ENCODE measurements at regions not wholly inside any gene's neighbourhood (a gene's known extent, or its start where the extent isn't known, plus 50 kb on each side); places are given as distances from the start of the nearest gene placed in this dataset.

DNA sequence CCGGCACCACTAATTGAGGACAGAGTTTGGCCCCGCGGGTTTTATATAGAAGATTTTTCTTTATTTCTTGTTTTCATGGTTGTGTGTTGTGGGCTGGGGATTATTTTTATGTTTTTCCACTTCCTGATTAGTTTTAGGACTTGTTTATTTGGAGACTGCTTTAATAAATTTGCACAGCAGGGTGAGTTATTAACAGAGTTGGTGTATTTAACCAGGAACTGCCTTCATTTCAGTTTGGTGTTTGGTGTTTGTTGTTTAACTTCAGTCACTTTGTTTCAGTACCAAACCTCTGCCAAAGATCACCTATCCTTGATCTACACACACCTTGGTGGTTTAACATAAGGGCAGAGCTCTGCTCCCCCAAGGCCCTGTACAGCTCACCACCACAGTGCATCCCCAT, 103.5 kb upstream of the LMO4 start:
- Histone ChIP-seq H3K4me1 (ENCODE audit: control insufficient read depth in 1 of 2, insufficient read depth in 2 of 2, low read length in 2 of 2) (peaks cover 8% of the 10 kb centered on the region in 2 donors), H3K4me2 (replicated peaks; ENCODE audit: extremely low read depth, low read length, poor library complexity, severe bottlenecking) (no peak overlapping the region), H3K9me3 (replicated peaks in 1 of 2; ENCODE audit: control insufficient read depth in 1 of 2, insufficient read depth in 1 of 2, low read length in 2 of 2) (no peaks in the 10 kb centered on the region), H4K20me1 (ENCODE audit: insufficient read depth, low read length) (no peaks in the 10 kb centered on the region), H3K79me2 (ENCODE audit: insufficient read depth, low read length) (no peaks in the 10 kb centered on the region), H3K27ac (ENCODE audit: low read depth in 1 of 2, low read length in 2 of 2) (no peak overlapping the region), H3K9ac (ENCODE audit: insufficient read depth, low read length, poor library complexity, severe bottlenecking) (no peak overlapping the region), H2AFZ (ENCODE audit: insufficient read depth, low read depth, low read length, poor library complexity, severe bottlenecking) (no peak overlapping the region), H3K4me3 (replicated peaks in 1 of 3; ENCODE audit: low read depth in 2 of 3, low read length in 3 of 3) (no peak overlapping the region), H3K27me3 (ENCODE audit: control insufficient read depth in 2 of 2, insufficient read depth in 2 of 2, low read length in 2 of 2) (peaks cover 0 to 1% of the 10 kb centered on the region in 2 donors), H3K36me3 (replicated peaks in 1 of 2; ENCODE audit: control insufficient read depth in 1 of 2, insufficient read depth in 2 of 2, low read length in 2 of 2) (no peaks in the 10 kb centered on the region)
- TF ChIP-seq, protein P1, sequence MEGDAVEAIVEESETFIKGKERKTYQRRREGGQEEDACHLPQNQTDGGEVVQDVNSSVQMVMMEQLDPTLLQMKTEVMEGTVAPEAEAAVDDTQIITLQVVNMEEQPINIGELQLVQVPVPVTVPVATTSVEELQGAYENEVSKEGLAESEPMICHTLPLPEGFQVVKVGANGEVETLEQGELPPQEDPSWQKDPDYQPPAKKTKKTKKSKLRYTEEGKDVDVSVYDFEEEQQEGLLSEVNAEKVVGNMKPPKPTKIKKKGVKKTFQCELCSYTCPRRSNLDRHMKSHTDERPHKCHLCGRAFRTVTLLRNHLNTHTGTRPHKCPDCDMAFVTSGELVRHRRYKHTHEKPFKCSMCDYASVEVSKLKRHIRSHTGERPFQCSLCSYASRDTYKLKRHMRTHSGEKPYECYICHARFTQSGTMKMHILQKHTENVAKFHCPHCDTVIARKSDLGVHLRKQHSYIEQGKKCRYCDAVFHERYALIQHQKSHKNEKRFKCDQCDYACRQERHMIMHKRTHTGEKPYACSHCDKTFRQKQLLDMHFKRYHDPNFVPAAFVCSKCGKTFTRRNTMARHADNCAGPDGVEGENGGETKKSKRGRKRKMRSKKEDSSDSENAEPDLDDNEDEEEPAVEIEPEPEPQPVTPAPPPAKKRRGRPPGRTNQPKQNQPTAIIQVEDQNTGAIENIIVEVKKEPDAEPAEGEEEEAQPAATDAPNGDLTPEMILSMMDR (IDR thresholded peaks at IDR 0.05), result no peak
- peaks cover 0 to 2% of the 10 kb centered on the region in 2 donors for H3K36me3 Mint-ChIP-seq
- H3K27ac Mint-ChIP-seq, result peak overlapping the region in 1 of 7 donors; percentile 39
- H3K27me3 Mint-ChIP-seq (ENCODE audit: low read depth in 3 of 3), result peaks cover 3 to 10% (median 10%) of the 10 kb centered on the region in 3 donors
- WGBS (ENCODE audit: insufficient coverage), result no CpG with 5 or more reads among the region's 3 CpGs
- no peak for DNase-seq
- intact Hi-C loops (cut with micrococcal nuclease), result no loop called here
- H3K4me1 Mint-ChIP-seq, result peaks cover 9% of the 10 kb centered on the region
- no peak overlapping the region for H3K4me3 Mint-ChIP-seq
- peaks cover 0 to 5% (median 0%) of the 10 kb centered on the region in 7 donors for H3K9me3 Mint-ChIP-seq

DNA sequence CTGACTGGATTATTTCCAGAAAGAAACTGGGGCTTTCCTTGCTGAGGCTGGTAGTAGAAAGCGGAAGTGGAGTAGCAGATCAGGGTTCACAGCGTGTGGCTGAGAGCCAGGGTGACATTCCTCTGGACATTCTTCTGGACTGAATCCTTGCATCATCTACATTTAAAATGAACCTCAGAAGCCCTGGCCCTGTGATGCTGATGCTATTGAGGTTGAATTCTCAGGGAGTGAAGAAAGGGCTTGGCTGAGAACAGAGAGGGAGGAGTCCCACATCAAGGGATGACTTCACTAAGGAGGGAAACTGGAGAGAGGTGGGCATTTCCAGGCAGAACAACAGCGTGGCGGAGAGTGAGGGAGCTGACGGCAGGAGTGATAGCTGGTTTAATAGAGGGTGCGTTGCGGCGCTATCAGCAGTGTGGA, 102.3 kb upstream of the LMO4 start:
- Histone ChIP-seq H3K4me1 (ENCODE audit: control insufficient read depth in 1 of 2, insufficient read depth in 2 of 2, low read length in 2 of 2) (peaks cover 8 to 9% of the 10 kb centered on the region in 2 donors), H3K36me3 (replicated peaks in 1 of 2; ENCODE audit: control insufficient read depth in 1 of 2, insufficient read depth in 2 of 2, low read length in 2 of 2) (no peaks in the 10 kb centered on the region), H3K4me3 (replicated peaks in 1 of 3; ENCODE audit: low read depth in 2 of 3, low read length in 3 of 3) (no peak overlapping the region), H3K9ac (ENCODE audit: insufficient read depth, low read length, poor library complexity, severe bottlenecking) (no peak overlapping the region), H3K27me3 (ENCODE audit: control insufficient read depth in 2 of 2, insufficient read depth in 2 of 2, low read length in 2 of 2) (peaks cover 0 to 3% of the 10 kb centered on the region in 2 donors), H2AFZ (ENCODE audit: insufficient read depth, low read depth, low read length, poor library complexity, severe bottlenecking) (peak overlapping the region; percentile 15), H3K4me2 (replicated peaks; ENCODE audit: extremely low read depth, low read length, poor library complexity, severe bottlenecking) (peak overlapping the region; percentile 0), H3K79me2 (ENCODE audit: insufficient read depth, low read length) (no peaks in the 10 kb centered on the region), H3K9me3 (replicated peaks in 1 of 2; ENCODE audit: control insufficient read depth in 1 of 2, insufficient read depth in 1 of 2, low read length in 2 of 2) (no peaks in the 10 kb centered on the region), H3K27ac (ENCODE audit: low read depth in 1 of 2, low read length in 2 of 2) (no peak overlapping the region), H4K20me1 (ENCODE audit: insufficient read depth, low read length) (no peaks in the 10 kb centered on the region)
- WGBS (ENCODE audit: insufficient coverage), result 67% methylated on average over 4 of the region's 8 CpGs
- TF ChIP-seq, protein P1 (IDR thresholded peaks at IDR 0.05), result no peak
- H3K27ac Mint-ChIP-seq, result peak overlapping the region in 3 of 7 donors; percentile 28 to 77 (median 61)
- H3K9me3 Mint-ChIP-seq, result peaks cover 0 to 5% (median 0%) of the 10 kb centered on the region in 7 donors
- peaks cover 0 to 2% of the 10 kb centered on the region in 2 donors for H3K36me3 Mint-ChIP-seq
- H3K4me1 Mint-ChIP-seq, result peaks cover 9% of the 10 kb centered on the region
- intact Hi-C loops (cut with micrococcal nuclease), result no loop called here
- DNase-seq, result peak; percentile 40 to 78 (median 53)
- peak overlapping the region in 1 of 2 donors; percentile 30 for H3K4me3 Mint-ChIP-seq
- H3K27me3 Mint-ChIP-seq (ENCODE audit: low read depth in 3 of 3), result peaks cover 3 to 10% (median 10%) of the 10 kb centered on the region in 3 donors

Measured in CD14-positive monocyte (primary cell).